Liver (tissue), 8 donors: ENCODE measurements at regions not wholly inside any gene's neighbourhood (a gene's known extent, or its start where the extent isn't known, plus 50 kb on each side); places are given as distances from the start of the nearest gene placed in this dataset.

ENCODE experiments used
- DNase-seq: peaks from one replicate; pipeline ENCODE4 v3.0.0-alpha.2; 2017; ENCODE audit warnings: low spot score
- H3K27ac ChIP-seq, 2 donors: one replicate each; pipeline ENCODE4 v1.7.0; 2013; ENCODE audit warnings: inconsistent platforms in 2 of 2, low read length in 2 of 2, control low read depth in 1 of 2, low read depth in 1 of 2, mild to moderate bottlenecking in 1 of 2
- H3K27me3 ChIP-seq, 4 donors: one replicate each; pipeline versions ENCODE4 v1.6.1 to v1.7.0; 2013; ENCODE audit warnings: low read length in 3 of 4, inconsistent platforms in 1 of 4, mild to moderate bottlenecking in 1 of 4, moderate library complexity in 1 of 4; ENCODE audit not compliant: control insufficient read depth in 4 of 4, insufficient read depth in 4 of 4
- H3K36me3 ChIP-seq, 4 donors: one replicate each; pipeline versions ENCODE4 v1.6.1 to v1.7.0; 2013; ENCODE audit warnings: low read length in 3 of 4, mild to moderate bottlenecking in 3 of 4, low read depth in 1 of 4, moderate library complexity in 1 of 4; ENCODE audit not compliant: control insufficient read depth in 4 of 4, insufficient read depth in 3 of 4
- H3K4me1 ChIP-seq, 4 donors: one replicate each; pipeline versions ENCODE4 v1.6.1 to v1.7.0; 2013; ENCODE audit warnings: low read length in 3 of 4, mild to moderate bottlenecking in 3 of 4, moderate library complexity in 1 of 4; ENCODE audit not compliant: control insufficient read depth in 4 of 4, insufficient read depth in 4 of 4
- H3K4me3 ChIP-seq, 3 donors: one replicate each; pipeline versions ENCODE4 v1.6.1 to v1.7.0; 2013; ENCODE audit warnings: low read length in 3 of 3, control low read depth in 1 of 3, low read depth in 1 of 3, mild to moderate bottlenecking in 1 of 3
- H3K9ac ChIP-seq, 2 donors: one replicate each; pipeline ENCODE4 v1.7.0; 2013; ENCODE audit warnings: low read length in 2 of 2, mild to moderate bottlenecking in 2 of 2, moderate library complexity in 2 of 2, control low read depth in 1 of 2, low read depth in 1 of 2
- H3K9me3 ChIP-seq, 4 donors: one replicate each; pipeline versions ENCODE4 v1.6.1 to v1.7.0; 2013; ENCODE audit warnings: low read length in 3 of 4; ENCODE audit not compliant: control insufficient read depth in 4 of 4
- ATF3 ChIP-seq: IDR thresholded peaks from 2 replicates; pipeline ENCODE4 v1.6.1; 2016; ENCODE audit warnings: antibody characterized with exemption
- CTCF ChIP-seq: fragments of 150-350 bp; IDR thresholded peaks from 2 replicates; pipeline ENCODE4 v1.5.1; 2017; ENCODE audit warnings: improper control_type of control experiment, low read depth, low read length; ENCODE audit not compliant: missing input control
- EGR1 ChIP-seq, 2 donors: IDR thresholded peaks; 2 replicates each; pipeline ENCODE4 v1.6.1; 2016 to 2018; ENCODE audit warnings: antibody characterized with exemption in 2 of 2, low read depth in 2 of 2
- FOXA1 ChIP-seq: IDR thresholded peaks from 2 replicates; pipeline ENCODE4 v1.6.1; 2016; ENCODE audit warnings: antibody characterized with exemption
- FOXA2 ChIP-seq: IDR thresholded peaks from 2 replicates; pipeline ENCODE4 v1.6.1; 2016; ENCODE audit warnings: antibody characterized with exemption
- GABPA ChIP-seq, 2 donors: IDR thresholded peaks in 1 of 2; conservative IDR thresholded peaks in 1 of 2; 2 replicates each; pipeline ENCODE4 v1.6.1; 2016; ENCODE audit warnings: antibody characterized with exemption in 2 of 2, mild to moderate bottlenecking in 1 of 2, moderate library complexity in 1 of 2
- HNF4G ChIP-seq: IDR thresholded peaks from 2 replicates; pipeline ENCODE4 v1.6.1; 2016; ENCODE audit warnings: antibody characterized with exemption
- JUND ChIP-seq, 2 donors: IDR thresholded peaks; 2 replicates each; pipeline ENCODE4 v1.6.1; 2016; ENCODE audit warnings: antibody characterized with exemption in 2 of 2
- MAX ChIP-seq: IDR thresholded peaks from 2 replicates; pipeline ENCODE4 v1.6.1; 2016; ENCODE audit warnings: antibody characterized with exemption
- NR2F2 ChIP-seq: IDR thresholded peaks from 2 replicates; pipeline ENCODE4 v1.6.1; 2016; ENCODE audit warnings: antibody characterized with exemption
- RAD21 ChIP-seq, 2 donors: IDR thresholded peaks; 2 replicates each; pipeline ENCODE4 v1.6.1; 2016; ENCODE audit warnings: antibody characterized with exemption in 2 of 2, mild to moderate bottlenecking in 2 of 2
- REST ChIP-seq: IDR thresholded peaks from 2 replicates; pipeline ENCODE4 v1.6.1; 2016; ENCODE audit warnings: antibody characterized with exemption, mild to moderate bottlenecking
- RXRA ChIP-seq, 2 donors: IDR thresholded peaks; 2 replicates each; pipeline ENCODE4 v1.6.1; 2017 to 2018; ENCODE audit warnings: antibody characterized with exemption in 2 of 2, mild to moderate bottlenecking in 1 of 2
- SP1 ChIP-seq: IDR thresholded peaks from 2 replicates; pipeline ENCODE4 v1.6.1; 2018; ENCODE audit warnings: antibody characterized with exemption, mild to moderate bottlenecking
- TAF1 ChIP-seq: conservative IDR thresholded peaks from 2 replicates; pipeline ENCODE4 v1.6.1; 2016; ENCODE audit warnings: antibody characterized with exemption, mild to moderate bottlenecking
- YY1 ChIP-seq: IDR thresholded peaks from 2 replicates; pipeline ENCODE4 v1.6.1; 2016; ENCODE audit warnings: antibody characterized with exemption, mild to moderate bottlenecking
- ZBTB33 ChIP-seq: IDR thresholded peaks from 2 replicates; pipeline ENCODE4 v1.6.1; 2016; ENCODE audit warnings: antibody characterized with exemption
- WGBS: extraction: QIAGEN DNeasy Blood & Tissue Kit; methylation state at CpG from one replicate; pipeline ENCODE4 v1.1.7; 2013; 5-methylcytosine and 5-hydroxymethylcytosine counted together
- donor health status: healthy.
- donor health status: healthy.
- donor health status: healthy.
- donor health status: healthy.
- donor health status: healthy.

GRCh38 chr16:62615526-62615925 lies 579.3 kb upstream of the CDH8 start:
- H3K27ac ChIP-seq = no peak overlapping the region
- H3K4me1 ChIP-seq = no peaks in the 10 kb centered on the region
- no peak for DNase-seq
- whole genome bisulfite sequencing = 55% methylated on average over 2 of the region's 2 CpGs
- no peak for TF ChIP-seq EGR1 (IDR thresholded peaks at IDR 0.05; ENCODE audit: low read depth in 2 of 2)
- H3K36me3 ChIP-seq = no peaks in the 10 kb centered on the region
- no peaks in the 10 kb centered on the region for H3K27me3 ChIP-seq
- no peak overlapping the region for H3K9ac ChIP-seq
- no peak overlapping the region for H3K4me3 ChIP-seq
- no peaks in the 10 kb centered on the region for H3K9me3 ChIP-seq

GRCh38 chr16:62610291-62610690 lies 574.1 kb upstream of the CDH8 start:
- Histone ChIP-seq H3K9ac (no peak overlapping the region), H3K27me3 (peaks cover 0 to 2% (median 0%) of the 10 kb centered on the region in 4 donors), H3K36me3 (no peaks in the 10 kb centered on the region), H3K9me3 (no peaks in the 10 kb centered on the region), H3K4me1 (no peaks in the 10 kb centered on the region), H3K4me3 (no peak overlapping the region), H3K27ac (no peak overlapping the region)
- DNase-seq = no peak
- no peak for TF ChIP-seq MAX
- WGBS = 61% methylated on average over 7 of the region's 7 CpGs

GRCh38 chr16:62602790-62603189 lies 566.6 kb upstream of the CDH8 start:
- WGBS = 66% methylated on average over 3 of the region's 3 CpGs
- Histone ChIP-seq H3K27me3 (no peaks in the 10 kb centered on the region), H3K9me3 (no peaks in the 10 kb centered on the region), H3K36me3 (no peaks in the 10 kb centered on the region), H3K9ac (no peak overlapping the region), H3K4me1 (no peaks in the 10 kb centered on the region), H3K4me3 (no peak overlapping the region), H3K27ac (no peak overlapping the region)
- TF ChIP-seq CTCF = no peak
- TF ChIP-seq FOXA2 = no peak
- no peak for TF ChIP-seq ATF3
- TF ChIP-seq TAF1 = no peak
- no peak for TF ChIP-seq RAD21 (IDR thresholded peaks at IDR 0.05)
- TF ChIP-seq ZBTB33 = no peak
- no peak for TF ChIP-seq RXRA (IDR thresholded peaks at IDR 0.05)
- TF ChIP-seq SP1 = no peak
- TF ChIP-seq JUND (IDR thresholded peaks at IDR 0.05) = no peak
- no peak for TF ChIP-seq NR2F2
- TF ChIP-seq EGR1 (IDR thresholded peaks at IDR 0.05; ENCODE audit: low read depth in 2 of 2) = no peak
- no peak for TF ChIP-seq YY1
- TF ChIP-seq FOXA1 = no peak
- TF ChIP-seq GABPA (IDR thresholded peaks at IDR 0.05 in 1 of 2, conservative IDR thresholded peaks at IDR 0.05 in 1 of 2) = no peak
- TF ChIP-seq HNF4G = no peak
- no peak for TF ChIP-seq MAX
- TF ChIP-seq REST = no peak
- no peak for DNase-seq
